ENCODE measurements at regions not wholly inside any gene's neighbourhood (a gene's known extent, or its start where the extent isn't known, plus 50 kb on each side); places are given as distances from the start of the nearest gene placed in this dataset.

DNA sequence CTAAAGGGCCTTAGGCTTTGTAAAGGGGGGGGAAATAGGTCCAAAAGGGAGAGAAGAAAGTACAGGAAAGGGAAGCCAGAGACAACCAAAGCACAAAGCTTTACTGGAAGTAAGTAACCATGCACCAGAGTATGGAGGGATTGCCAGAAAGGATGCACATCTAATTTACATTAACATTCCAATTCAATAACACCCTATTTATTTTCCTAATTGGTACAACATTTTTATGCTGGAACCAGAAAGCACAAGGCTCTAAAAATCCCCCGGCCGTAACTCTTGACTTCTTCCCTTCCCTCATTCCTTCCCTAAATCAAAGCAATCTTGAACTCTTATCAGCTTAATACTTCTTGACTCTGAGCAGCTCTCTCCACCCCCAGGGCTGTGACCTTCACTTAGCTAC, 400.0 kb upstream of the CELF2 start:
- ChIA-PET POLR2A (ENCODE audit: unreplicated experiment) (no interaction called here), CTCF (no interaction called here)
- no peaks in the 10 kb centered on the region for H3K4me1 ChIP-seq (replicated peaks; ENCODE audit: insufficient read depth)

DNA sequence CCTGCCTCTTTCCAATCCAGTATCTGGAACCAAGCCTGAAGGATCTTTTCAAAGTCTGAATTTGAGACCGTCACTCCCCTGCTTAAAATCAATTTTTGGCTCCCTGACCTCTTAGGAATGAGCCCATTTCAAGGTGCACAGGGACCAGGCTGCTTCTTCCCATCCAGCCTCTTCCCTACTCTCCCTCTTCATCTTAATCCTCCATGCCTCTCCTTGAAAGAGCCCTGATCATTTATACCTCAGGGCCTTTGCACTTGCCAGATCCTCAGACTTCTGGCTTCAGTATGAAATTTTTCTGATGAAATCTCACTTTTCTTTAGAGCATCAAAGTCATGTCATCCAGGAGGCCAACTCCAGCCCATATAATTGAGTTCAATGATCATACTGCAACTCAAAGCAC, 399.5 kb upstream of the CELF2 start:
- ChIA-PET CTCF (no interaction called here), POLR2A (ENCODE audit: unreplicated experiment) (no interaction called here)
- no peaks in the 10 kb centered on the region for H3F3A ChIP-seq (ENCODE audit: insufficient read depth, low read depth)

More for the DNA sequence above, 400.0 kb upstream of the CELF2 start:
- H3K79me2 ChIP-seq (ENCODE audit: low read depth): no peaks in the 10 kb centered on the region
- no peak overlapping the region for H3K4me3 ChIP-seq
- H3K36me3 ChIP-seq (ENCODE audit: low read depth): no peaks in the 10 kb centered on the region
- TF ChIP-seq, protein P1, sequence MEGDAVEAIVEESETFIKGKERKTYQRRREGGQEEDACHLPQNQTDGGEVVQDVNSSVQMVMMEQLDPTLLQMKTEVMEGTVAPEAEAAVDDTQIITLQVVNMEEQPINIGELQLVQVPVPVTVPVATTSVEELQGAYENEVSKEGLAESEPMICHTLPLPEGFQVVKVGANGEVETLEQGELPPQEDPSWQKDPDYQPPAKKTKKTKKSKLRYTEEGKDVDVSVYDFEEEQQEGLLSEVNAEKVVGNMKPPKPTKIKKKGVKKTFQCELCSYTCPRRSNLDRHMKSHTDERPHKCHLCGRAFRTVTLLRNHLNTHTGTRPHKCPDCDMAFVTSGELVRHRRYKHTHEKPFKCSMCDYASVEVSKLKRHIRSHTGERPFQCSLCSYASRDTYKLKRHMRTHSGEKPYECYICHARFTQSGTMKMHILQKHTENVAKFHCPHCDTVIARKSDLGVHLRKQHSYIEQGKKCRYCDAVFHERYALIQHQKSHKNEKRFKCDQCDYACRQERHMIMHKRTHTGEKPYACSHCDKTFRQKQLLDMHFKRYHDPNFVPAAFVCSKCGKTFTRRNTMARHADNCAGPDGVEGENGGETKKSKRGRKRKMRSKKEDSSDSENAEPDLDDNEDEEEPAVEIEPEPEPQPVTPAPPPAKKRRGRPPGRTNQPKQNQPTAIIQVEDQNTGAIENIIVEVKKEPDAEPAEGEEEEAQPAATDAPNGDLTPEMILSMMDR (conservative IDR thresholded peaks at IDR 0.05): no peak
- no peak for TF ChIP-seq EZH2 (IDR thresholded peaks at IDR 0.05; ENCODE audit: low read depth)
- H3K9me2 ChIP-seq (ENCODE audit: insufficient read depth): no peaks in the 10 kb centered on the region
- H4K20me1 ChIP-seq (ENCODE audit: insufficient read depth): no peaks in the 10 kb centered on the region
- H3K4me2 ChIP-seq: no peak overlapping the region
- no peak overlapping the region for H2AFZ ChIP-seq
- H3K27me3 ChIP-seq (ENCODE audit: insufficient read depth, low read depth): peaks cover 27% of the 10 kb centered on the region; the same call in 1 of the 2 replicates
- H3K27ac ChIP-seq: no peak overlapping the region
- H3F3A ChIP-seq (ENCODE audit: insufficient read depth, low read depth): no peaks in the 10 kb centered on the region
- BruUV-seq (replicated peaks): no TSS peak
- DNase-seq: no peak
- intact Hi-C loops (cut with micrococcal nuclease; ENCODE audit: unreplicated experiment): no loop called here
- no peaks in the 10 kb centered on the region for H3K9me3 ChIP-seq (ENCODE audit: insufficient read depth, low read depth)

DNA sequence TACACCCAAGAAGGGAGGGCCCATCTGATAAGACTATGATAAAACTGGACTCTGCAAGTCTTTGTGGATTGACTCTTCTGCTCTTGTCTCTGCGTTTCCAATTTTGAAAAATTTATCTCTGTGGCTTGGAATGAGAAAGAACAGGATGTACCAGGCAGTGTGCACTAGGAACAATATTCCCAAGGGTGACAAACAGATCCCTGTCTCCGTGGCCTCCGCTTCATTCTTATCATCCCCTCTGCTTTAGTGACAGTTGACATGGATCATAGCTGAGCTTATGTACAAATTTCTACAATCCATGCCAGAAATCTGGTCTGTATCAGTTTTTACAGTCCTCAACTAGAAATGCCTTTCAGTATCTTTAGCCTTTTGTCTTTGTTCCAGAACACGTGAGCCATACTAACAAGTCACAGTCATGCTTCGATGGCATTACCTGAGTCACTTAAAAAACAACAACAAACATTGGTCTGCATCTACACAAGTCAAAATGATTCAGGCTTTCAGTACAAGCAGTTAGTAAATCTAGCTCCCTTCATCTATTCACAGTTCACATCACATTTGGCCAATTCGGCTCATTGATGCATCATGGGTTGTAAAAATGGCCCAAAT, 393.6 kb upstream of the CELF2 start:
- ChIA-PET CTCF (no interaction called here), POLR2A (ENCODE audit: unreplicated experiment) (no interaction called here)
- DNase-seq: no peak

More for the DNA sequence above, 399.5 kb upstream of the CELF2 start:
- H3K4me3 ChIP-seq: no peak overlapping the region
- peaks cover 27% of the 10 kb centered on the region; the same call in 1 of the 2 replicates for H3K27me3 ChIP-seq (ENCODE audit: insufficient read depth, low read depth)
- TF ChIP-seq, protein P1 (conservative IDR thresholded peaks at IDR 0.05): no peak
- no peak overlapping the region for H3K4me2 ChIP-seq
- H3K79me2 ChIP-seq (ENCODE audit: low read depth): no peaks in the 10 kb centered on the region
- intact Hi-C loops (cut with micrococcal nuclease; ENCODE audit: unreplicated experiment): no loop called here
- no peaks in the 10 kb centered on the region for H3K36me3 ChIP-seq (ENCODE audit: low read depth)
- H4K20me1 ChIP-seq (ENCODE audit: insufficient read depth): no peaks in the 10 kb centered on the region
- H2AFZ ChIP-seq: no peak overlapping the region
- H3K27ac ChIP-seq: no peak overlapping the region
- no peaks in the 10 kb centered on the region for H3K4me1 ChIP-seq (replicated peaks; ENCODE audit: insufficient read depth)
- H3K9me2 ChIP-seq (ENCODE audit: insufficient read depth): no peaks in the 10 kb centered on the region
- DNase-seq: no peak
- H3K9me3 ChIP-seq (ENCODE audit: insufficient read depth, low read depth): no peaks in the 10 kb centered on the region
- BruUV-seq (replicated peaks): no TSS peak

More for the DNA sequence above, 393.6 kb upstream of the CELF2 start:
- BruUV-seq (replicated peaks): no TSS peak
- Histone ChIP-seq H3K27ac (no peak overlapping the region), H4K20me1 (ENCODE audit: insufficient read depth) (no peaks in the 10 kb centered on the region), H3K4me2 (no peak overlapping the region), H3K27me3 (ENCODE audit: insufficient read depth, low read depth) (peaks cover 49% of the 10 kb centered on the region), H2AFZ (no peak overlapping the region), H3K36me3 (ENCODE audit: low read depth) (no peaks in the 10 kb centered on the region), H3K79me2 (ENCODE audit: low read depth) (no peaks in the 10 kb centered on the region), H3F3A (ENCODE audit: insufficient read depth, low read depth) (no peaks in the 10 kb centered on the region), H3K9me3 (ENCODE audit: insufficient read depth, low read depth) (no peaks in the 10 kb centered on the region), H3K4me3 (no peak overlapping the region), H3K9me2 (ENCODE audit: insufficient read depth) (no peaks in the 10 kb centered on the region), H3K4me1 (replicated peaks; ENCODE audit: insufficient read depth) (no peaks in the 10 kb centered on the region)
- TF ChIP-seq EZH2 (IDR thresholded peaks at IDR 0.05; ENCODE audit: low read depth): no peak
- TF ChIP-seq, protein P1 (conservative IDR thresholded peaks at IDR 0.05): no peak
- intact Hi-C loops (cut with micrococcal nuclease; ENCODE audit: unreplicated experiment): no loop called here
